Mucosa of rectum (tissue), 2 donors: ENCODE measurements at regions not wholly inside any gene's neighbourhood (a gene's known extent, or its start where the extent isn't known, plus 50 kb on each side); places are given as distances from the start of the nearest gene placed in this dataset.

Experiments
- H3K27ac ChIP-seq, 2 donors: one replicate each; pipeline ENCODE4 v1.7.0; 2013; ENCODE audit warnings: inconsistent platforms in 2 of 2, low read depth in 2 of 2, low read length in 2 of 2
- H3K27me3 ChIP-seq, 2 donors: one replicate each; pipeline ENCODE4 v1.7.0; 2013; ENCODE audit warnings: low read length in 2 of 2; ENCODE audit not compliant: control insufficient read depth in 2 of 2, insufficient read depth in 2 of 2
- H3K36me3 ChIP-seq, 2 donors: one replicate each; pipeline ENCODE4 v1.7.0; 2013; ENCODE audit warnings: low read length in 2 of 2; ENCODE audit not compliant: control insufficient read depth in 2 of 2, insufficient read depth in 2 of 2
- H3K4me1 ChIP-seq, 2 donors: one replicate each; pipeline ENCODE4 v1.7.0; 2013; ENCODE audit warnings: low read length in 2 of 2, mild to moderate bottlenecking in 1 of 2; ENCODE audit not compliant: control insufficient read depth in 2 of 2, insufficient read depth in 2 of 2
- H3K4me3 ChIP-seq, 2 donors: one replicate each; pipeline ENCODE4 v1.7.0; 2013; ENCODE audit warnings: low read length in 2 of 2
- H3K9ac ChIP-seq, 2 donors: one replicate each; pipeline ENCODE4 v1.7.0; 2013; ENCODE audit warnings: low read length in 2 of 2, low read depth in 1 of 2, mild to moderate bottlenecking in 1 of 2
- H3K9me3 ChIP-seq, 2 donors: one replicate each; pipeline ENCODE4 v1.7.0; 2013; ENCODE audit warnings: low read length in 2 of 2; ENCODE audit not compliant: control insufficient read depth in 2 of 2
- donor health status: healthy.
- donor health status: Normal muscosa, but diverticular disease.

- Histone ChIP-seq H3K27ac (no peak overlapping the region), H3K9me3 (no peaks in the 10 kb centered on the region), H3K27me3 (no peaks in the 10 kb centered on the region), H3K9ac (no peak overlapping the region), H3K36me3 (no peaks in the 10 kb centered on the region), H3K4me1 (no peaks in the 10 kb centered on the region), H3K4me3 (no peak overlapping the region)
Observed at GRCh38 chr14:58969951-58970751, 218.3 kb upstream of the DAAM1 start.

- H3K4me3 ChIP-seq, result no peak overlapping the region
- H3K36me3 ChIP-seq, result no peaks in the 10 kb centered on the region
- H3K9me3 ChIP-seq, result no peaks in the 10 kb centered on the region
Observed at GRCh38 chr14:58972233-58973017, 216.0 kb upstream of the DAAM1 start.

GRCh38 chr14:58977366-58977765, 211.1 kb upstream of the DAAM1 start:
- no peaks in the 10 kb centered on the region for H3K27me3 ChIP-seq
- H3K4me1 ChIP-seq, result no peaks in the 10 kb centered on the region
- no peaks in the 10 kb centered on the region for H3K36me3 ChIP-seq
- no peaks in the 10 kb centered on the region for H3K9me3 ChIP-seq
- no peak overlapping the region for H3K4me3 ChIP-seq
- no peak overlapping the region for H3K27ac ChIP-seq
- no peak overlapping the region for H3K9ac ChIP-seq

More at GRCh38 chr14:58972233-58973017, 216.0 kb upstream of the DAAM1 start:
- Histone ChIP-seq H3K27ac (no peak overlapping the region), H3K27me3 (no peaks in the 10 kb centered on the region), H3K9ac (no peak overlapping the region), H3K4me1 (no peaks in the 10 kb centered on the region)

- H3K9me3 ChIP-seq, result no peaks in the 10 kb centered on the region
Observed at GRCh38 chr14:58978343-58978742, 210.1 kb upstream of the DAAM1 start.

GRCh38 chr14:58979325-58979724, 209.1 kb upstream of the DAAM1 start:
- Histone ChIP-seq H3K9ac (no peak overlapping the region), H3K4me3 (no peak overlapping the region), H3K27me3 (no peaks in the 10 kb centered on the region), H3K27ac (no peak overlapping the region), H3K36me3 (no peaks in the 10 kb centered on the region), H3K4me1 (no peaks in the 10 kb centered on the region), H3K9me3 (no peaks in the 10 kb centered on the region)

More at GRCh38 chr14:58978343-58978742, 210.1 kb upstream of the DAAM1 start:
- no peaks in the 10 kb centered on the region for H3K36me3 ChIP-seq
- H3K27ac ChIP-seq, result no peak overlapping the region
- no peaks in the 10 kb centered on the region for H3K27me3 ChIP-seq
- no peak overlapping the region for H3K9ac ChIP-seq
- no peak overlapping the region for H3K4me3 ChIP-seq
- H3K4me1 ChIP-seq, result no peaks in the 10 kb centered on the region

- Histone ChIP-seq H3K9ac (no peak overlapping the region), H3K4me3 (no peak overlapping the region), H3K27me3 (no peaks in the 10 kb centered on the region), H3K9me3 (no peaks in the 10 kb centered on the region), H3K36me3 (no peaks in the 10 kb centered on the region), H3K4me1 (no peaks in the 10 kb centered on the region), H3K27ac (no peak overlapping the region)
Observed at GRCh38 chr14:58981840-58982239, 206.6 kb upstream of the DAAM1 start.

GRCh38 chr14:58985786-58986185, 202.7 kb upstream of the DAAM1 start:
- Histone ChIP-seq H3K27ac (no peak overlapping the region), H3K36me3 (no peaks in the 10 kb centered on the region), H3K27me3 (no peaks in the 10 kb centered on the region), H3K4me3 (no peak overlapping the region), H3K9me3 (no peaks in the 10 kb centered on the region), H3K4me1 (no peaks in the 10 kb centered on the region), H3K9ac (no peak overlapping the region)

GRCh38 chr14:58987591-58987990, 200.9 kb upstream of the DAAM1 start:
- no peaks in the 10 kb centered on the region for H3K4me1 ChIP-seq
- H3K27me3 ChIP-seq, result no peaks in the 10 kb centered on the region
- H3K9ac ChIP-seq, result no peak overlapping the region
- H3K9me3 ChIP-seq, result no peaks in the 10 kb centered on the region
- H3K27ac ChIP-seq, result no peak overlapping the region
- no peaks in the 10 kb centered on the region for H3K36me3 ChIP-seq
- H3K4me3 ChIP-seq, result no peak overlapping the region

GRCh38 chr14:58992935-58993334, 195.5 kb upstream of the DAAM1 start:
- no peak overlapping the region for H3K4me3 ChIP-seq
- H3K27me3 ChIP-seq, result no peaks in the 10 kb centered on the region
- H3K9me3 ChIP-seq, result no peaks in the 10 kb centered on the region
- no peak overlapping the region for H3K9ac ChIP-seq
- H3K36me3 ChIP-seq, result no peaks in the 10 kb centered on the region
- no peaks in the 10 kb centered on the region for H3K4me1 ChIP-seq
- H3K27ac ChIP-seq, result no peak overlapping the region

GRCh38 chr14:58994130-58994529, 194.3 kb upstream of the DAAM1 start:
- no peaks in the 10 kb centered on the region for H3K9me3 ChIP-seq
- H3K4me1 ChIP-seq, result no peaks in the 10 kb centered on the region
- no peak overlapping the region for H3K4me3 ChIP-seq
- H3K36me3 ChIP-seq, result no peaks in the 10 kb centered on the region
- no peak overlapping the region for H3K9ac ChIP-seq
- no peak overlapping the region for H3K27ac ChIP-seq
- H3K27me3 ChIP-seq, result no peaks in the 10 kb centered on the region
